ENCODE measurements at regions not wholly inside any gene's neighbourhood (a gene's known extent, or its start where the extent isn't known, plus 50 kb on each side); places are given as distances from the start of the nearest gene placed in this dataset.
"Not testable (repeated sequence)": the region's sequence is repeated elsewhere in the genome, so short reads cannot be mapped to it uniquely, and the experiment has no call there.

- FAIRE-seq: no peak
Measured at GRCh38 chr6:102813489-102814275, 1420.2 kb downstream of the GRIK2 start.

- FAIRE-seq: no peak
Measured at GRCh38 chr6:102812242-102812641, 1418.7 kb downstream of the GRIK2 start.

GRCh38 chr6:102808944-102809505 lies 1415.5 kb downstream of the GRIK2 start:
- FAIRE-seq: not testable (repeated sequence)

GRCh38 chr6:102799051-102799450 lies 1405.5 kb downstream of the GRIK2 start:
- no peak for FAIRE-seq

- FAIRE-seq: no peak
Measured at GRCh38 chr6:102798636-102799035, 1405.1 kb downstream of the GRIK2 start.

GRCh38 chr6:102793752-102794151 lies 1400.2 kb downstream of the GRIK2 start:
- FAIRE-seq: peak; percentile 55

- FAIRE-seq: no peak
Measured at GRCh38 chr6:102774326-102774725, 1380.8 kb downstream of the GRIK2 start.

GRCh38 chr6:102773636-102774035 lies 1380.1 kb downstream of the GRIK2 start:
- FAIRE-seq: no peak

GRCh38 chr6:102766963-102767362 lies 1373.5 kb downstream of the GRIK2 start:
- FAIRE-seq: no peak

- no peak for FAIRE-seq
Measured at GRCh38 chr6:102764317-102764716, 1370.8 kb downstream of the GRIK2 start.

- no peak for FAIRE-seq
Measured at GRCh38 chr6:102763891-102764290, 1370.4 kb downstream of the GRIK2 start.

- no peak for FAIRE-seq
Measured at GRCh38 chr6:102761872-102762271, 1368.4 kb downstream of the GRIK2 start.

GRCh38 chr6:102759415-102759814 lies 1365.9 kb downstream of the GRIK2 start:
- no peak for FAIRE-seq

GRCh38 chr6:102758536-102758935 lies 1365.0 kb downstream of the GRIK2 start:
- FAIRE-seq: not testable (repeated sequence)

GRCh38 chr6:102749210-102749971 lies 1355.9 kb downstream of the GRIK2 start:
- no peak for FAIRE-seq

- no peak for FAIRE-seq
Measured at GRCh38 chr6:102746941-102747340, 1353.4 kb downstream of the GRIK2 start.

GRCh38 chr6:102742754-102743356 lies 1349.3 kb downstream of the GRIK2 start:
- FAIRE-seq: no peak

- FAIRE-seq: no peak
Measured at GRCh38 chr6:102742028-102742427, 1348.5 kb downstream of the GRIK2 start.

GRCh38 chr6:102736941-102737368 lies 1343.4 kb downstream of the GRIK2 start:
- no peak for FAIRE-seq

- no peak for FAIRE-seq
Measured at GRCh38 chr6:102732898-102733297, 1339.4 kb downstream of the GRIK2 start.

GRCh38 chr6:102722086-102722485 lies 1328.6 kb downstream of the GRIK2 start:
- FAIRE-seq: not testable (repeated sequence)

- no peak for FAIRE-seq
Measured at GRCh38 chr6:102717737-102718456, 1324.4 kb downstream of the GRIK2 start.

GRCh38 chr6:102717252-102717651 lies 1323.7 kb downstream of the GRIK2 start:
- FAIRE-seq: no peak

Data from colon (tissue), 2 donors.